ENCODE measurements at regions not wholly inside any gene's neighbourhood (a gene's known extent, or its start where the extent isn't known, plus 50 kb on each side); places are given as distances from the start of the nearest gene placed in this dataset.
A peak's percentile ranks its signal among the peaks of the same experiment; 100 is the strongest.

GRCh38 chr13:90545070-90545840 lies 802.2 kb upstream of the MIR17HG start:
- TF ChIP-seq ZNF214 (tag by site-specific recombination; IDR thresholded peaks at IDR 0.05; ENCODE audit: borderline replicate concordance) (no peak), KLF1 (tag by site-specific recombination; IDR thresholded peaks at IDR 0.05) (no peak), ZFP69B (tag by site-specific recombination; IDR thresholded peaks at IDR 0.05) (no peak), KLF7 (tag by site-specific recombination; IDR thresholded peaks at IDR 0.05; ENCODE audit: borderline replicate concordance) (no peak), ZNF24 (tag by site-specific recombination; IDR thresholded peaks at IDR 0.05) (no peak), ZBTB7A (tag by site-specific recombination; IDR thresholded peaks at IDR 0.05; ENCODE audit: low read depth) (no peak), ZNF2 (tag by site-specific recombination; IDR thresholded peaks at IDR 0.05) (no peak), ZNF600 (tag by site-specific recombination; IDR thresholded peaks at IDR 0.05) (no peak), ZNF785 (tag by site-specific recombination; IDR thresholded peaks at IDR 0.05) (no peak), EGR2 (tag by site-specific recombination; IDR thresholded peaks at IDR 0.05; ENCODE audit: low read depth) (no peak), BCL11A (tag by site-specific recombination; IDR thresholded peaks at IDR 0.05; ENCODE audit: low read depth) (no peak), MZF1 (tag by site-specific recombination; IDR thresholded peaks at IDR 0.05; ENCODE audit: borderline replicate concordance) (no peak), ZNF560 (tag by site-specific recombination; IDR thresholded peaks at IDR 0.05; ENCODE audit: borderline replicate concordance) (no peak), INSM2 (tag by site-specific recombination; IDR thresholded peaks at IDR 0.05) (no peak), ZSCAN30 (tag by site-specific recombination; IDR thresholded peaks at IDR 0.05) (no peak), ZNF404 (tag by site-specific recombination; IDR thresholded peaks at IDR 0.05) (no peak), ZNF157 (tag by site-specific recombination; IDR thresholded peaks at IDR 0.05) (no peak), ZNF26 (tag by site-specific recombination; IDR thresholded peaks at IDR 0.05) (no peak), ZNF324 (tag by site-specific recombination; IDR thresholded peaks at IDR 0.05) (no peak), BCL6B (tag by site-specific recombination; IDR thresholded peaks at IDR 0.05) (no peak)
- Histone ChIP-seq H3K36me3 (ENCODE audit: control insufficient read depth in 2 of 2, insufficient read depth in 1 of 2, low read length in 2 of 2) (no peaks in the 10 kb centered on the region), H3K9me3 (ENCODE audit: control insufficient read depth, insufficient read depth, low read depth, low read length) (no peaks in the 10 kb centered on the region), H3K4me3 (ENCODE audit: low read depth, low read length) (no peak overlapping the region), H3K4me1 (ENCODE audit: control insufficient read depth, insufficient read depth, low read length) (no peaks in the 10 kb centered on the region), H3K27ac (ENCODE audit: extremely low read depth, low read depth, low read length) (no peak overlapping the region)
- CTCF ChIA-PET: no interaction called here
- POLR2A ChIA-PET: no interaction called here

GRCh38 chr13:90547272-90547790 lies 800.2 kb upstream of the MIR17HG start:
- H3K4me3 ChIP-seq (ENCODE audit: low read depth, low read length): no peak overlapping the region
- no peaks in the 10 kb centered on the region for H3K36me3 ChIP-seq (ENCODE audit: control insufficient read depth in 2 of 2, insufficient read depth in 1 of 2, low read length in 2 of 2)
- no peaks in the 10 kb centered on the region for H3K9me3 ChIP-seq (ENCODE audit: control insufficient read depth, insufficient read depth, low read depth, low read length)
- TF ChIP-seq ZNF660 (tag by site-specific recombination; IDR thresholded peaks at IDR 0.05) (no peak), SETDB1 (IDR thresholded peaks at IDR 0.05; ENCODE audit: insufficient read length, low read length) (peak; percentile 92), TRIM28 (IDR thresholded peaks at IDR 0.05; ENCODE audit: borderline replicate concordance, low read length) (peak; percentile 95; the same call in 1 of the 2 replicates)
- no peaks in the 10 kb centered on the region for H3K4me1 ChIP-seq (ENCODE audit: control insufficient read depth, insufficient read depth, low read length)
- POLR2A ChIA-PET: no interaction called here
- CTCF ChIA-PET: no interaction called here
- H3K27ac ChIP-seq (ENCODE audit: extremely low read depth, low read depth, low read length): no peak overlapping the region

Measured in HEK293 (cell line).